AG09319 (cell line): ENCODE measurements at regions not wholly inside any gene's neighbourhood (a gene's known extent, or its start where the extent isn't known, plus 50 kb on each side); places are given as distances from the start of the nearest gene placed in this dataset.
"Not testable (repeated sequence)": the region's sequence is repeated elsewhere in the genome, so short reads cannot be mapped to it uniquely, and the experiment has no call there.

ENCODE experiments used
- DNase-seq: peaks from one replicate; pipeline ENCODE4 v3.0.0-alpha.2; 2010; ENCODE audit warnings: low read depth; ENCODE audit errors: extremely low read depth
- TF ChIP-seq, protein P1 (sequence below): IDR thresholded peaks from 2 replicates; pipeline ENCODE4 v1.5.1; 2011; ENCODE audit warnings: low read depth, mild to moderate bottlenecking, inconsistent platforms, low read length, moderate library complexity

DNA sequence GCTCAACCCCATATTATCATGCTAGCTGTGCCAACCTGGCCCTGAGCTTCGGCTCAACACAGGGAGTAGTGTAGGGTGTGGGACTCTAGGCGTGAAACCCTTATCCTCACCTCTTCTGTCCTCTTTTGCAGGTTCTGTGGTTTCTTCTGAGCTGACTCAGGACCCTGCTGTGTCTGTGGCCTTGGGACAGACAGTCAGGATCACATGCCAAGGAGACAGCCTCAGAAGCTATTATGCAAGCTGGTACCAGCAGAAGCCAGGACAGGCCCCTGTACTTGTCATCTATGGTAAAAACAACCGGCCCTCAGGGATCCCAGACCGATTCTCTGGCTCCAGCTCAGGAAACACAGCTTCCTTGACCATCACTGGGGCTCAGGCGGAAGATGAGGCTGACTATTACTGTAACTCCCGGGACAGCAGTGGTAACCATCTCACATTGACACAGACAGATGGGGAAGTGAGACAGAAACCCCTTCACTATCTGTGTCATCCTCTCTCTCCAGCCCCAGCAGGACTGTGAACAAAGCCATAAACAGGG lies 76.4 kb downstream of the GGTLC2 start:
- TF ChIP-seq, protein P1, sequence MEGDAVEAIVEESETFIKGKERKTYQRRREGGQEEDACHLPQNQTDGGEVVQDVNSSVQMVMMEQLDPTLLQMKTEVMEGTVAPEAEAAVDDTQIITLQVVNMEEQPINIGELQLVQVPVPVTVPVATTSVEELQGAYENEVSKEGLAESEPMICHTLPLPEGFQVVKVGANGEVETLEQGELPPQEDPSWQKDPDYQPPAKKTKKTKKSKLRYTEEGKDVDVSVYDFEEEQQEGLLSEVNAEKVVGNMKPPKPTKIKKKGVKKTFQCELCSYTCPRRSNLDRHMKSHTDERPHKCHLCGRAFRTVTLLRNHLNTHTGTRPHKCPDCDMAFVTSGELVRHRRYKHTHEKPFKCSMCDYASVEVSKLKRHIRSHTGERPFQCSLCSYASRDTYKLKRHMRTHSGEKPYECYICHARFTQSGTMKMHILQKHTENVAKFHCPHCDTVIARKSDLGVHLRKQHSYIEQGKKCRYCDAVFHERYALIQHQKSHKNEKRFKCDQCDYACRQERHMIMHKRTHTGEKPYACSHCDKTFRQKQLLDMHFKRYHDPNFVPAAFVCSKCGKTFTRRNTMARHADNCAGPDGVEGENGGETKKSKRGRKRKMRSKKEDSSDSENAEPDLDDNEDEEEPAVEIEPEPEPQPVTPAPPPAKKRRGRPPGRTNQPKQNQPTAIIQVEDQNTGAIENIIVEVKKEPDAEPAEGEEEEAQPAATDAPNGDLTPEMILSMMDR = no peak

DNA sequence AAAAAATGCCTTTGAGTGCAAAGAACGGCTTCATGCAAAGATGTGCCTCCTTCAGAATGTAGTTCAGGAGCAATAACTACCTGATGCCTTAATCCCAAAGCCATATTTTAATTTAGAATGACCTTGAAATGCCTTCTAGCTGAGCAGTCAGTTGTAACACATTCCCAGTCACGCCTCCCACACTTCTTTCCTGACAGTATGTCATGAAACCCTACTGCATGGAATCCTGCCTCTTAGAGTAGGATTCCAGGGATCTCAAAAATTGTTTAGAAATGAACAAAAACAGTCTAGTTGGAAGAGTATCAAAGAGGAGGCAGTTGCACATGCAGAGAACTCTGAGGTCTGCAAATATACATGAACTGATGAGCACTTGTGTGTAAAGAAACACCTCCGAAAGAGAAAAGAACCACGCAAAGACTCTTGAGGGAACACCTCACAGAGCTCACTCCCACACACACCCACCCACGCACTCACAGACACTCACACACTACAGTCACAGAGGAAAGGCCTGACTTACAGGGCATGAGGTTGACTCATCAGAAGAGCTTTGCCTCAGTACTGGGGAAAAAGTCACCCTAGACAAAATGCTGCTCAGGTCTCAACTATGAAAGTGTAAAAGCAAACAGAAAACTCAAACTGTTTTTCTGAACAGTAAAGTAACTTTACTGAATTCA lies 77.4 kb downstream of the GGTLC2 start:
- no peak for DNase-seq
- TF ChIP-seq, protein P1 = no peak

More for the DNA sequence above, 76.4 kb downstream of the GGTLC2 start:
- DNase-seq = no peak

- DNase-seq = no peak
- TF ChIP-seq, protein P1 = no peak
Measured at GRCh38 chr22:22728382-22728781, 84.0 kb downstream of the GGTLC2 start.

GRCh38 chr22:22730655-22731373 lies 86.4 kb downstream of the GGTLC2 start:
- TF ChIP-seq, protein P1 = no peak

DNA sequence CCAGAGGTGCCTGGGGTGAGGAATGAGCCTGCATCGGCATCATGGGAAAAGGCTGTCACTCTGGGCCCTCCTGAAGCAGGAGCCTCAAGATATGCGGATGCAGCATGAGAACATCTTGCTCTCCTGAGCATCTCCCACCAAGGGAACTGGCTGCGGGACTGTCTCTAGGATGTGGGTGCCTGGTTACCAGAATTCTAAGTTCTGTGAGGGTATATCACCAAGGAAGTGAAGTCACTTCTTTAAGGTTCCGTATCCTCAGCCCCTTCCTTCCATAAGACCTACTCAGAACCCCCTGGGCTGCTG lies 86.9 kb downstream of the GGTLC2 start:
- no peak for DNase-seq
- TF ChIP-seq, protein P1 = no peak

More at GRCh38 chr22:22730655-22731373, 86.4 kb downstream of the GGTLC2 start:
- DNase-seq = no peak

DNA sequence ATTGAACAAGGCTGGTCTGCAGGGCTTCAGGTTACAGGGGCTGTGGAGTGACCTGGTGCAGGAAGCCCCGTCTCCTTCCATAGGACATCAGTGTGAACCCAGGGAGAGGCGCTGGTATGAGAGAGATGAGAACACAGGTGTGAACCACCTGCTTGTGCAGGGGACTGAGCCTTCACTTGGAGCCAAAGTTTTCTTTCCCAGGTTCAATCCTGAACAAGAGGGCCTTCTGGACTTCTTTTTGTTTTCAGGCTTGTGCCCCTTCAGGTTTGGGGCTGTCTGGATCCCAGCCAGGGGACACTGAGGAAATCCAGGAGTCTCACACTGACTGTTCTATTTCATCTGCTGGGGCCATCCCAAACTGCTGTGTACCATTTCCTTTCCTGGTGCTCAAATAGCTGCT lies 88.6 kb downstream of the GGTLC2 start:
- not testable (repeated sequence) for DNase-seq

DNA sequence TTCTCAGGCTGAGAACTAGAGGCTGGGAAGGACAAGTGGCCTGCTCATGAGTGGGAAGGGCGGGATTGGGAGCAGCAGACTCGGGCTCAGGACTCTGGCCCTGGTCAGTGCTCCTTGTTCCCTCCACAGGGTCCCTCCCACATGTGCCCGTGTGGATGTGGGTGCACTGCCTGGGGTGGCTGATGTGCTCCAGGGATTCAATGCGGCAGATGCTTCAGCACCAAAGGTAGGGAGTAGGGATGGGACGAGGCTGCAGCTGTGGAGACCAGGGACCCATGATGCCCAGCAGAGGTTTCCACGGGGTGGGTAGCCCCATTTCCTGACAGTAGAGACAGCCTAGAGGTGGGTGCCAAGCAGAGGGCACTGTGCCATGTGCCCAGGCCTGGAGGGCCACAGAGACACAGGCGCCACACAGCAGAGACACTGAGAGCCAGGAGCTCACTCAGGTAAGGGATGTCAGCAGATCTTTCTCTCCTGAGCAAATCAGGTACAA lies 89.5 kb downstream of the GGTLC2 start:
- TF ChIP-seq, protein P1 = no peak
- no peak for DNase-seq

DNA sequence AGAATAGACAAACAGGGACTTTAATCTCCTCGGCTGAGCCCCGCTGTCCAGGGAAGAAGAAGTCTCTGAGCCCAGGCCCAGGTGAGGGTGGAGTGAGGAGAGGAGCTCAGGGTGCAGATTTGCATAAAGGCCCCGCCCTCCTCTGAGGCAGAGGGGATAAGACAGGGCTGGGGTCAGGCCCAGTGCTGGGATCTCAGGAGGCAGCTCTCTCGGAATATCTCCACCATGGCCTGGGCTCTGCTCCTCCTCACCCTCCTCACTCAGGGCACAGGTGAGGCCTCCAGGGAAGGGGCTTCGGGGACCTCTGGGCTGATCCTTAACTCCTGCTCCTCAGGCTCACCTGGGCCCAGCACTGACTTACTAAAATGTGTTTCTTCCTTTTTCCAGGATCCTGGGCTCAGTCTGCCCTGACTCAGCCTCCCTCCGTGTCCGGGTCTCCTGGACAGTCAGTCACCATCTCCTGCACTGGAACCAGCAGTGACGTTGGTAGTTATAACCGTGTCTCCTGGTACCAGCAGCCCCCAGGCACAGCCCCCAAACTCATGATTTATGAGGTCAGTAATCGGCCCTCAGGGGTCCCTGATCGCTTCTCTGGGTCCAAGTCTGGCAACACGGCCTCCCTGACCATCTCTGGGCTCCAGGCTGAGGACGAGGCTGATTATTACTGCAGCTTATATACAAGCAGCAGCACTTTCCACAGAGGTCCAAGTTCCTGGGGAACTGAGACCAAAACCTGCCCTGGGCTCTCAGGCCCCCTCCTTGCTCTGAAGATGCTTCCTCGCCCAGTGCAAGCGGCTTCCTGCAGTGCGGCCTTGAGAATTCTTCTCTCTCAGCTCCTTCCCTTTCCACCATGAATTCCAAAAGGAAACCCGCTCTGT lies 90.2 kb downstream of the GGTLC2 start:
- not testable (repeated sequence) for DNase-seq

DNA sequence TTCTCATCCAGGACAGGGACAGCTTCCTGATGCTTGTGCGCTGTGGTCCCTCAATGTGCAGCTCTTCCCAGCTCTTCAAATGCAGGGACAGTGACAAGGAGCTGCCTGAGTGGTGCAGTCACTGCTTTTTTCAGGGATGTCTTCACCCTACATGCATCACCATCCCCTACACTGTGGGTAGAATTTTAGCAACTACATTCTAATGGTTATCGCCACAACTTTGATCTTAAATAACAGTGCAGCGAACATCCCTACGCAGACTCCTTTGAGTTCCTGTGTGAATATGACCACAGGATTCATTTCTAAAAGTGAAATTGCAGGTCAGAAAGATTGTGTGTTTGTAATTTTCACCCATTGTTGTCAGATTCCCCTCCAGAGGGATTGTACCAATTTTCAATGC lies 90.9 kb downstream of the GGTLC2 start:
- not testable (repeated sequence) for DNase-seq
